K562 (cell line): ENCODE measurements at regions not wholly inside any gene's neighbourhood (a gene's known extent, or its start where the extent isn't known, plus 50 kb on each side); places are given as distances from the start of the nearest gene placed in this dataset.

ENCODE experiments used
- ATAC-seq: fragments of 200-7000 bp; cut with Tn5 transposase; 3 replicates; pipeline ENCODE4 v1.9.1; 2020; ENCODE audit warnings: moderate library complexity
- BruUV-seq: library from RNA; stranded (reverse); fragments of 400-500 nt; replicated peaks from 2 replicates; lab custom pipeline; 2021; lab: Mats Ljungman, UMichigan
- CTCF ChIA-PET: fragments of 300-600 bp; formaldehyde crosslinking; extraction: SDS; loops from one replicate; lab custom pipeline; 2021; ENCODE audit warnings: low intra/inter-chr PET ratio; lab: Yijun Ruan, JAX
- POLR2A ChIA-PET: fragments of 300-600, 350-650 bp; sonication (Branson Sonifier 250); formaldehyde crosslinking; extraction: SDS; loops from one replicate; lab custom pipeline; 2021; ENCODE audit warnings: antibody characterized with exemption, inconsistent platforms; lab: Yijun Ruan, JAX
- DNase-seq, 4 experiments: peaks; one replicate each; pipeline versions ENCODE4 v3.0.0 to v3.0.0-alpha.2; 2011 to 2018; ENCODE audit warnings: low spot score in 3 of 4, mixed read lengths in 3 of 4; ENCODE audit errors: extremely low read depth in 1 of 4
- FAIRE-seq: peaks from 2 replicates; lab custom pipeline; 2011; peaks lifted over from hg19 to GRCh38; lab: Jason Lieb, UNC
- H2AFZ ChIP-seq: 2 replicates; pipeline ENCODE4 v1.6.0; 2011; ENCODE audit warnings: low read depth, low read length, control low read depth, inconsistent platforms
- H3K27ac ChIP-seq: fragments of 200-600 bp; 3 replicates; pipeline ENCODE4 v1.8.0; 2011; ENCODE audit warnings: low read depth, mild to moderate bottlenecking, control low read depth, inconsistent platforms, low read length, moderate library complexity, mixed read lengths; ENCODE audit errors: extremely low read depth
- H3K27me3 ChIP-seq, 2 experiments: fragments of 300-600 bp in 1 of 2; 2 replicates in 1 of 2; 3 replicates in 1 of 2; pipeline versions ENCODE4 v1.6.0 to v1.8.0; 2011; ENCODE audit warnings: inconsistent platforms in 2 of 2, low read length in 2 of 2, mild to moderate bottlenecking in 1 of 2, mixed read lengths in 1 of 2, moderate library complexity in 1 of 2; ENCODE audit not compliant: control insufficient read depth in 2 of 2, insufficient read depth in 2 of 2
- H3K36me3 ChIP-seq: fragments of 300-600 bp; 3 replicates; pipeline ENCODE4 v1.8.0; 2011; ENCODE audit warnings: mild to moderate bottlenecking, low read length, inconsistent platforms; ENCODE audit not compliant: control insufficient read depth, insufficient read depth
- H3K4me1 ChIP-seq, 2 experiments: fragments of 200-600 bp in 1 of 2; replicated peaks in 1 of 2; 2 replicates in 1 of 2; 3 replicates in 1 of 2; pipeline versions ENCODE4 v1.5.1 to v1.8.0; 2011; ENCODE audit warnings: inconsistent platforms in 2 of 2, low read length in 2 of 2, mild to moderate bottlenecking in 1 of 2, mixed read lengths in 1 of 2, moderate library complexity in 1 of 2; ENCODE audit not compliant: control insufficient read depth in 2 of 2, insufficient read depth in 2 of 2
- H3K4me2 ChIP-seq: 2 replicates; pipeline ENCODE4 v1.6.1; 2011; ENCODE audit warnings: low read length, control low read depth, inconsistent platforms, mixed read lengths; ENCODE audit not compliant: insufficient read depth
- H3K4me3 ChIP-seq: fragments of 200-600 bp; sonication (generic), shearing (Covaris generic); 2 replicates; pipeline ENCODE4 v1.5.1; 2016; ENCODE audit warnings: control low read depth, inconsistent platforms
- H3K79me2 ChIP-seq: fragments of 200-600 bp; 3 replicates; pipeline ENCODE4 v1.8.0; 2011; ENCODE audit warnings: low read length, inconsistent platforms; ENCODE audit not compliant: control insufficient read depth, insufficient read depth
- H3K9ac ChIP-seq, 2 experiments: 2 replicates each; pipeline versions ENCODE4 v1.6.0 to v1.6.1; 2011; ENCODE audit warnings: low read depth in 2 of 2, low read length in 2 of 2, control low read depth in 1 of 2, inconsistent platforms in 1 of 2, mild to moderate bottlenecking in 1 of 2, mixed read lengths in 1 of 2; ENCODE audit not compliant: insufficient read depth in 1 of 2
- H3K9me1 ChIP-seq: one replicate; pipeline ENCODE4 v1.6.0; 2011; ENCODE audit warnings: inconsistent platforms, mild to moderate bottlenecking, low read length, moderate library complexity; ENCODE audit not compliant: control insufficient read depth, insufficient read depth
- H3K9me3 ChIP-seq: replicated peaks from 2 replicates; pipeline ENCODE4 v1.5.1; 2011; ENCODE audit warnings: low read depth, low read length, inconsistent platforms; ENCODE audit not compliant: control insufficient read depth, insufficient read depth
- H4K20me1 ChIP-seq: replicated peaks from 2 replicates; pipeline ENCODE4 v1.6.1; 2011; ENCODE audit warnings: low read length, inconsistent platforms, mixed read lengths; ENCODE audit not compliant: control insufficient read depth, insufficient read depth
- AFF4 ChIP-seq: sonication (generic); formaldehyde crosslinking; IDR thresholded peaks from 2 replicates; pipeline ENCODE4 v1.8.0; 2023; ENCODE audit warnings: mild to moderate bottlenecking, missing genetic modification reagents
- CEBPG ChIP-seq, 3 experiments: fragments of 200-800 bp in 1 of 3; sonication (Bioruptor generic) in 1 of 3; sonication (generic) in 1 of 3; formaldehyde crosslinking in 1 of 3; IDR thresholded peaks in 2 of 3; conservative IDR thresholded peaks in 1 of 3; 2 replicates each; pipeline versions ENCODE4 v1.6.1 to v1.8.0; 2016 to 2022; ENCODE audit warnings: missing compliant biosample characterization in 2 of 3, missing genetic modification characterization in 2 of 3, mild to moderate bottlenecking in 1 of 3, missing genetic modification reagents in 1 of 3
- CSDE1 ChIP-seq, 2 experiments: fragments of 450-650 bp; IDR thresholded peaks; 2 replicates each; pipeline ENCODE4 v1.6.1; 2016; ENCODE audit warnings: mild to moderate bottlenecking in 1 of 2
- EHMT2 ChIP-seq: fragments of 450-650 bp; IDR thresholded peaks from 2 replicates; pipeline ENCODE4 v1.6.1; 2018; ENCODE audit warnings: antibody characterized with exemption
- ELK3 ChIP-seq: fragments of 450-650 bp; formaldehyde crosslinking; IDR thresholded peaks from 2 replicates; pipeline ENCODE4 v1.4.0; 2020; ENCODE audit warnings: mild to moderate bottlenecking
- ERF ChIP-seq: fragments of 450-650 bp; formaldehyde crosslinking; IDR thresholded peaks from 2 replicates; pipeline ENCODE4 v1.4.0; 2020; ENCODE audit warnings: mild to moderate bottlenecking, mixed read lengths
- FOXA1 ChIP-seq: fragments of 450-650 bp; IDR thresholded peaks from 2 replicates; pipeline ENCODE4 v1.6.1; 2016; ENCODE audit warnings: mild to moderate bottlenecking, borderline replicate concordance
- HLTF ChIP-seq: fragments of 450-650 bp; IDR thresholded peaks from 2 replicates; pipeline ENCODE4 v1.6.1; 2016
- JUNB ChIP-seq: fragments of 450-650 bp; formaldehyde crosslinking; conservative IDR thresholded peaks from 2 replicates; pipeline ENCODE4 v1.4.0; 2020; ENCODE audit warnings: mild to moderate bottlenecking
- ZBTB33 ChIP-seq: sonication (generic); formaldehyde crosslinking; IDR thresholded peaks from 2 replicates; pipeline ENCODE4 v1.8.1; 2023; ENCODE audit warnings: mild to moderate bottlenecking, missing genetic modification reagents
- in situ Hi-C: fragments of 300-500 bp; cut with MboI; formaldehyde crosslinking; loops from 4 replicates; pipeline ENCODE4 v1.15.0; 2018; ENCODE audit warnings: inconsistent platforms, mixed read lengths
- intact Hi-C: fragments of 100-400 bp; cut with micrococcal nuclease; formaldehyde crosslinking; loops from 2 replicates; pipeline ENCODE4 v1.14.2; 2022
- TF ChIP-seq, protein P1 (sequence below): fragments of 450-650 bp; formaldehyde crosslinking; IDR thresholded peaks from 2 replicates; pipeline ENCODE4 v1.4.0; 2020; ENCODE audit warnings: mild to moderate bottlenecking, moderate library complexity
- TF ChIP-seq, protein P2 (sequence below): fragments of 450-650 bp; formaldehyde crosslinking; IDR thresholded peaks from 2 replicates; pipeline ENCODE4 v1.4.0; 2020; ENCODE audit warnings: mild to moderate bottlenecking, moderate library complexity

- Histone ChIP-seq H3K9ac (no peak overlapping the region), H3K4me3 (no peak overlapping the region), H3K27me3 (no peaks in the 10 kb centered on the region), H3K27ac (no peak overlapping the region), H2AFZ (no peak overlapping the region), H3K4me2 (no peak overlapping the region), H3K79me2 (no peaks in the 10 kb centered on the region), H3K9me3 (no peaks in the 10 kb centered on the region), H3K9me1 (no peaks in the 10 kb centered on the region), H3K36me3 (no peaks in the 10 kb centered on the region), H4K20me1 (no peaks in the 10 kb centered on the region), H3K4me1 (no peaks in the 10 kb centered on the region)
- CTCF ChIA-PET = no interaction called here
- POLR2A ChIA-PET = no interaction called here
- ATAC-seq (no peak), DNase-seq (no peak), FAIRE-seq (no peak)
- in situ Hi-C loops = no loop called here
- no TSS peak for BruUV-seq
- intact Hi-C loops = no loop called here
- no peak for TF ChIP-seq AFF4 (CRISPR knock-in tag)
- no peak for TF ChIP-seq JUNB (CRISPR knock-in tag)
- no peak for TF ChIP-seq HLTF
- no peak for TF ChIP-seq ELK3 (CRISPR knock-in tag)
- TF ChIP-seq, protein P1, sequence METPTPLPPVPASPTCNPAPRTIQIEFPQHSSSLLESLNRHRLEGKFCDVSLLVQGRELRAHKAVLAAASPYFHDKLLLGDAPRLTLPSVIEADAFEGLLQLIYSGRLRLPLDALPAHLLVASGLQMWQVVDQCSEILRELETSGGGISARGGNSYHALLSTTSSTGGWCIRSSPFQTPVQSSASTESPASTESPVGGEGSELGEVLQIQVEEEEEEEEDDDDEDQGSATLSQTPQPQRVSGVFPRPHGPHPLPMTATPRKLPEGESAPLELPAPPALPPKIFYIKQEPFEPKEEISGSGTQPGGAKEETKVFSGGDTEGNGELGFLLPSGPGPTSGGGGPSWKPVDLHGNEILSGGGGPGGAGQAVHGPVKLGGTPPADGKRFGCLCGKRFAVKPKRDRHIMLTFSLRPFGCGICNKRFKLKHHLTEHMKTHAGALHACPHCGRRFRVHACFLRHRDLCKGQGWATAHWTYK = no peak
- no peak for TF ChIP-seq CSDE1 (IDR thresholded peaks at IDR 0.05)
- TF ChIP-seq, protein P2, sequence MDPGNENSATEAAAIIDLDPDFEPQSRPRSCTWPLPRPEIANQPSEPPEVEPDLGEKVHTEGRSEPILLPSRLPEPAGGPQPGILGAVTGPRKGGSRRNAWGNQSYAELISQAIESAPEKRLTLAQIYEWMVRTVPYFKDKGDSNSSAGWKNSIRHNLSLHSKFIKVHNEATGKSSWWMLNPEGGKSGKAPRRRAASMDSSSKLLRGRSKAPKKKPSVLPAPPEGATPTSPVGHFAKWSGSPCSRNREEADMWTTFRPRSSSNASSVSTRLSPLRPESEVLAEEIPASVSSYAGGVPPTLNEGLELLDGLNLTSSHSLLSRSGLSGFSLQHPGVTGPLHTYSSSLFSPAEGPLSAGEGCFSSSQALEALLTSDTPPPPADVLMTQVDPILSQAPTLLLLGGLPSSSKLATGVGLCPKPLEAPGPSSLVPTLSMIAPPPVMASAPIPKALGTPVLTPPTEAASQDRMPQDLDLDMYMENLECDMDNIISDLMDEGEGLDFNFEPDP (CRISPR knock-in tag) = no peak
- no peak for TF ChIP-seq ZBTB33 (CRISPR knock-in tag)
- TF ChIP-seq ERF (CRISPR knock-in tag) = no peak
- TF ChIP-seq CEBPG (CRISPR knock-in tag; IDR thresholded peaks at IDR 0.05) = no peak
- no peak for TF ChIP-seq CEBPG (tag; conservative IDR thresholded peaks at IDR 0.05 in 1 of 2, IDR thresholded peaks at IDR 0.05 in 1 of 2)
- TF ChIP-seq EHMT2 = no peak
- TF ChIP-seq FOXA1 = no peak
Observed at GRCh38 chr11:23010790-23011335, 150.6 kb upstream of the CCDC179 start.
